Mesenchymal stem cell (in vitro differentiated cells and primary cell): ENCODE measurements at regions not wholly inside any gene's neighbourhood (a gene's known extent, or its start where the extent isn't known, plus 50 kb on each side); places are given as distances from the start of the nearest gene placed in this dataset.

Experiments used
- DNase-seq: peaks from one replicate; pipeline ENCODE4 v3.0.0-alpha.2; 2013
- H2AFZ ChIP-seq: one replicate; pipeline ENCODE4 v1.6.1; 2013; ENCODE audit warnings: low read depth, mild to moderate bottlenecking, control low read depth, inconsistent platforms, low read length, moderate library complexity
- H2AK5ac ChIP-seq: 2 replicates; pipeline ENCODE4 v1.6.1; 2013; ENCODE audit warnings: low read length, moderate library complexity, mild to moderate bottlenecking, inconsistent platforms; ENCODE audit not compliant: severe bottlenecking
- H2BK120ac ChIP-seq: one replicate; pipeline ENCODE4 v1.6.1; 2013; ENCODE audit warnings: low read depth, mild to moderate bottlenecking, inconsistent platforms, low read length, moderate library complexity
- H2BK12ac ChIP-seq, 2 experiments: one replicate each; pipeline ENCODE4 v1.6.1; 2013; ENCODE audit warnings: inconsistent platforms in 2 of 2, low read length in 2 of 2, mild to moderate bottlenecking in 2 of 2, moderate library complexity in 2 of 2, control low read depth in 1 of 2
- H2BK15ac ChIP-seq: one replicate; pipeline ENCODE4 v1.6.1; 2013; ENCODE audit warnings: mild to moderate bottlenecking, low read depth, inconsistent platforms; ENCODE audit not compliant: poor library complexity, severe bottlenecking
- H2BK5ac ChIP-seq: 2 replicates; pipeline ENCODE4 v1.6.1; 2013; ENCODE audit warnings: low read depth, mild to moderate bottlenecking, low read length, control low read depth, inconsistent platforms; ENCODE audit not compliant: poor library complexity, severe bottlenecking
- H3K14ac ChIP-seq, 2 experiments: one replicate each; pipeline ENCODE4 v1.6.1; 2013; ENCODE audit warnings: inconsistent platforms in 2 of 2, low read length in 2 of 2, control low read depth in 1 of 2, mild to moderate bottlenecking in 1 of 2, moderate library complexity in 1 of 2
- H3K18ac ChIP-seq, 2 experiments: one replicate each; pipeline ENCODE4 v1.6.1; 2013; ENCODE audit warnings: inconsistent platforms in 2 of 2, low read length in 2 of 2, control low read depth in 1 of 2, low read depth in 1 of 2, mild to moderate bottlenecking in 1 of 2
- H3K23ac ChIP-seq, 2 experiments: one replicate each; pipeline ENCODE4 v1.6.1; 2013; ENCODE audit warnings: inconsistent platforms in 2 of 2, low read length in 2 of 2, mild to moderate bottlenecking in 2 of 2, moderate library complexity in 2 of 2, control low read depth in 1 of 2
- H3K27ac ChIP-seq: 2 replicates; pipeline ENCODE4 v1.5.1; 2013; ENCODE audit warnings: mild to moderate bottlenecking, moderate library complexity, low read length, control low read depth, inconsistent platforms; ENCODE audit not compliant: poor library complexity, severe bottlenecking
- H3K27me3 ChIP-seq, 2 experiments: 2 replicates each; pipeline versions ENCODE4 v1.6.1 to v1.7.0; 2013; ENCODE audit warnings: low read length in 2 of 2, mild to moderate bottlenecking in 2 of 2, moderate library complexity in 2 of 2, control low read depth in 1 of 2, inconsistent platforms in 1 of 2; ENCODE audit not compliant: control insufficient read depth in 1 of 2, insufficient read depth in 1 of 2
- H3K36me3 ChIP-seq, 2 experiments: 2 replicates each; pipeline versions ENCODE4 v1.6.1 to v1.7.0; 2013; ENCODE audit warnings: low read length in 2 of 2, control low read depth in 1 of 2, inconsistent platforms in 1 of 2, low read depth in 1 of 2, mild to moderate bottlenecking in 1 of 2; ENCODE audit not compliant: insufficient read depth in 2 of 2, control insufficient read depth in 1 of 2
- H3K4ac ChIP-seq, 2 experiments: one replicate each; pipeline ENCODE4 v1.6.1; 2013; ENCODE audit warnings: inconsistent platforms in 2 of 2, low read length in 2 of 2, mild to moderate bottlenecking in 2 of 2, moderate library complexity in 2 of 2, control low read depth in 1 of 2, low read depth in 1 of 2
- H3K4me1 ChIP-seq: 2 replicates; pipeline ENCODE4 v1.6.1; 2013; ENCODE audit warnings: low read depth, low read length, control low read depth; ENCODE audit not compliant: control insufficient read depth, insufficient read depth
- H3K4me2 ChIP-seq: 2 replicates; pipeline ENCODE4 v1.6.1; 2013; ENCODE audit warnings: low read length, mild to moderate bottlenecking, inconsistent platforms; ENCODE audit not compliant: poor library complexity, severe bottlenecking
- H3K4me3 ChIP-seq, 2 experiments: 2 replicates each; pipeline versions ENCODE4 v1.5.1 to v1.7.0; 2013; ENCODE audit warnings: low read length in 2 of 2, mild to moderate bottlenecking in 2 of 2, control low read depth in 1 of 2, low read depth in 1 of 2; ENCODE audit not compliant: insufficient read depth in 1 of 2
- H3K79me1 ChIP-seq: replicated peaks from 2 replicates; pipeline ENCODE4 v1.6.1; 2013; ENCODE audit warnings: mild to moderate bottlenecking, control low read depth, low read length, inconsistent platforms; ENCODE audit not compliant: poor library complexity, severe bottlenecking
- H3K9ac ChIP-seq: 2 replicates; pipeline ENCODE4 v1.7.0; 2013; ENCODE audit warnings: mild to moderate bottlenecking, low read length, moderate library complexity
- H3K9me3 ChIP-seq: 2 replicates; pipeline ENCODE4 v1.7.0; 2013; ENCODE audit warnings: mild to moderate bottlenecking, low read length; ENCODE audit not compliant: control insufficient read depth
- H4K8ac ChIP-seq: one replicate; pipeline ENCODE4 v1.6.1; 2013; ENCODE audit warnings: inconsistent platforms, mild to moderate bottlenecking, low read length, moderate library complexity
- H4K91ac ChIP-seq: one replicate; pipeline ENCODE4 v1.6.1; 2013; ENCODE audit warnings: mild to moderate bottlenecking, low read length, inconsistent platforms
- WGBS: methylation state at CpG from one replicate; pipeline ENCODE4 v1.1.7; 2013; ENCODE audit warnings: mixed read lengths; 5-methylcytosine and 5-hydroxymethylcytosine counted together

GRCh38 chr4:151887816-151888180 is 127.0 kb upstream of the GATB start:
- Histone ChIP-seq H2BK5ac (no peak overlapping the region), H3K23ac (no peak overlapping the region), H3K36me3 (no peaks in the 10 kb centered on the region), H2BK12ac (no peak overlapping the region), H4K91ac (no peak overlapping the region), H3K4ac (no peak overlapping the region), H4K8ac (no peak overlapping the region), H3K9me3 (peaks cover 6% of the 10 kb centered on the region), H3K14ac (no peak overlapping the region), H3K4me3 (no peak overlapping the region), H3K9ac (no peak overlapping the region), H2AFZ (no peak overlapping the region), H2AK5ac (no peak overlapping the region), H2BK120ac (no peak overlapping the region), H3K27ac (no peak overlapping the region), H3K79me1 (no peaks in the 10 kb centered on the region), H3K18ac (no peak overlapping the region), H2BK15ac (no peak overlapping the region), H3K27me3 (peaks cover 10 to 11% of the 10 kb centered on the region in 2 experiments), H3K4me2 (no peak overlapping the region), H3K4me1 (no peaks in the 10 kb centered on the region)
- 90% methylated on average over 3 of the region's 3 CpGs for WGBS
- DNase-seq = no peak

GRCh38 chr4:151887031-151887815 is 126.4 kb upstream of the GATB start:
- peaks cover 6% of the 10 kb centered on the region for H3K9me3 ChIP-seq
- H2BK12ac ChIP-seq = no peak overlapping the region
- H3K27me3 ChIP-seq = peaks cover 7 to 10% of the 10 kb centered on the region in 2 experiments
- no peak overlapping the region for H4K91ac ChIP-seq
- 80% methylated on average over 9 of the region's 9 CpGs for WGBS
- no peak overlapping the region for H2BK5ac ChIP-seq
- H3K36me3 ChIP-seq = no peaks in the 10 kb centered on the region
- H3K4me2 ChIP-seq = no peak overlapping the region
- no peak overlapping the region for H3K27ac ChIP-seq
- H3K79me1 ChIP-seq = no peaks in the 10 kb centered on the region
- no peak overlapping the region for H4K8ac ChIP-seq
- no peak for DNase-seq
- no peak overlapping the region for H3K18ac ChIP-seq
- H2AFZ ChIP-seq = no peak overlapping the region
- H3K23ac ChIP-seq = no peak overlapping the region
- H2AK5ac ChIP-seq = no peak overlapping the region
- no peaks in the 10 kb centered on the region for H3K4me1 ChIP-seq
- no peak overlapping the region for H3K14ac ChIP-seq
- H3K9ac ChIP-seq = no peak overlapping the region
- H3K4me3 ChIP-seq = no peak overlapping the region
- H3K4ac ChIP-seq = no peak overlapping the region
- no peak overlapping the region for H2BK15ac ChIP-seq
- no peak overlapping the region for H2BK120ac ChIP-seq

- no peak for DNase-seq
- no peak overlapping the region for H3K27ac ChIP-seq
- H2AK5ac ChIP-seq = no peak overlapping the region
- H3K4me1 ChIP-seq = no peaks in the 10 kb centered on the region
- 75% methylated on average over 4 of the region's 5 CpGs for WGBS
- no peak overlapping the region for H3K9ac ChIP-seq
- H4K91ac ChIP-seq = no peak overlapping the region
- H3K9me3 ChIP-seq = peaks cover 6% of the 10 kb centered on the region
- no peak overlapping the region for H3K4ac ChIP-seq
- no peaks in the 10 kb centered on the region for H3K36me3 ChIP-seq
- no peak overlapping the region for H2BK15ac ChIP-seq
- no peak overlapping the region for H3K4me2 ChIP-seq
- H4K8ac ChIP-seq = no peak overlapping the region
- H3K27me3 ChIP-seq = peaks cover 0 to 4% of the 10 kb centered on the region in 2 experiments
- H2BK5ac ChIP-seq = no peak overlapping the region
- H3K4me3 ChIP-seq = no peak overlapping the region
- H2AFZ ChIP-seq = no peak overlapping the region
- H3K79me1 ChIP-seq = no peaks in the 10 kb centered on the region
- no peak overlapping the region for H3K14ac ChIP-seq
- H3K18ac ChIP-seq = no peak overlapping the region
- H2BK12ac ChIP-seq = no peak overlapping the region
- H3K23ac ChIP-seq = no peak overlapping the region
- no peak overlapping the region for H2BK120ac ChIP-seq
These were observed 124.3 kb upstream of the GATB start for GRCh38 chr4:151885123-151885522.

DNA sequence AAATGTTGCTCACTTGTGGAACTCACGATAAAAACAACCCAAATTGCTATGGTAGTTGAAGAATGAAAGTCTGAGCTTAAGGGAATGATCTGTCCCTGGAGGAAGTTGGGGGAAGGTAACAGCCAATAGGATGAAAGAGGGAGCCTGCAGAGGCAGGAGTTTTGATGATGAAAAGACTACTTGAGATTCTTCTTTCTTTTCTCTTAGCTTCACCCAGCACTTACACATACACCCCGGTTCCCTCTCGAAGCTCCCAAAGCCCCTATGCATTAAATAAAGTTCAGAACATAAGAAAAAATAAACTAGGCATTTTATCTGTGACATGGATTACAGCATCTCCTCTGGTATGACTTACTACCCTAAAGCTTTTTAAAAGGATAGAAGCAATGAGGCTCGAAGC is 122.9 kb upstream of the GATB start:
- Histone ChIP-seq H4K91ac (no peak overlapping the region), H3K23ac (no peak overlapping the region), H3K18ac (no peak overlapping the region), H3K4me2 (no peak overlapping the region), H2AK5ac (no peak overlapping the region), H3K4me1 (no peaks in the 10 kb centered on the region), H3K14ac (no peak overlapping the region), H3K9me3 (peaks cover 6% of the 10 kb centered on the region), H4K8ac (no peak overlapping the region), H2BK5ac (no peak overlapping the region), H3K79me1 (no peaks in the 10 kb centered on the region), H2AFZ (no peak overlapping the region), H2BK15ac (no peak overlapping the region), H2BK120ac (no peak overlapping the region), H3K36me3 (no peaks in the 10 kb centered on the region), H3K27me3 (peaks cover 4 to 11% of the 10 kb centered on the region in 2 experiments), H3K9ac (no peak overlapping the region), H2BK12ac (no peak overlapping the region), H3K4ac (no peak overlapping the region), H3K4me3 (no peak overlapping the region), H3K27ac (no peak overlapping the region)
- DNase-seq = no peak
- 77% methylated on average over 2 of the region's 4 CpGs for WGBS
